ENCODE measurements at regions not wholly inside any gene's neighbourhood (a gene's known extent, or its start where the extent isn't known, plus 50 kb on each side); places are given as distances from the start of the nearest gene placed in this dataset.

GRCh38 chr3:80141557-80141956, 373.8 kb upstream of the ROBO1 start:
- TF ChIP-seq, protein P1, sequence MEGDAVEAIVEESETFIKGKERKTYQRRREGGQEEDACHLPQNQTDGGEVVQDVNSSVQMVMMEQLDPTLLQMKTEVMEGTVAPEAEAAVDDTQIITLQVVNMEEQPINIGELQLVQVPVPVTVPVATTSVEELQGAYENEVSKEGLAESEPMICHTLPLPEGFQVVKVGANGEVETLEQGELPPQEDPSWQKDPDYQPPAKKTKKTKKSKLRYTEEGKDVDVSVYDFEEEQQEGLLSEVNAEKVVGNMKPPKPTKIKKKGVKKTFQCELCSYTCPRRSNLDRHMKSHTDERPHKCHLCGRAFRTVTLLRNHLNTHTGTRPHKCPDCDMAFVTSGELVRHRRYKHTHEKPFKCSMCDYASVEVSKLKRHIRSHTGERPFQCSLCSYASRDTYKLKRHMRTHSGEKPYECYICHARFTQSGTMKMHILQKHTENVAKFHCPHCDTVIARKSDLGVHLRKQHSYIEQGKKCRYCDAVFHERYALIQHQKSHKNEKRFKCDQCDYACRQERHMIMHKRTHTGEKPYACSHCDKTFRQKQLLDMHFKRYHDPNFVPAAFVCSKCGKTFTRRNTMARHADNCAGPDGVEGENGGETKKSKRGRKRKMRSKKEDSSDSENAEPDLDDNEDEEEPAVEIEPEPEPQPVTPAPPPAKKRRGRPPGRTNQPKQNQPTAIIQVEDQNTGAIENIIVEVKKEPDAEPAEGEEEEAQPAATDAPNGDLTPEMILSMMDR (IDR thresholded peaks at IDR 0.05): no peak
- no peak for TF ChIP-seq POLR2A (IDR thresholded peaks at IDR 0.05)
